ENCODE measurements at regions not wholly inside any gene's neighbourhood (a gene's known extent, or its start where the extent isn't known, plus 50 kb on each side); places are given as distances from the start of the nearest gene placed in this dataset. TPM values are rescaled to one million over a fixed set of nuclear protein-coding genes. Genes with fewer than 3 reads are reported as not detected.

DNA sequence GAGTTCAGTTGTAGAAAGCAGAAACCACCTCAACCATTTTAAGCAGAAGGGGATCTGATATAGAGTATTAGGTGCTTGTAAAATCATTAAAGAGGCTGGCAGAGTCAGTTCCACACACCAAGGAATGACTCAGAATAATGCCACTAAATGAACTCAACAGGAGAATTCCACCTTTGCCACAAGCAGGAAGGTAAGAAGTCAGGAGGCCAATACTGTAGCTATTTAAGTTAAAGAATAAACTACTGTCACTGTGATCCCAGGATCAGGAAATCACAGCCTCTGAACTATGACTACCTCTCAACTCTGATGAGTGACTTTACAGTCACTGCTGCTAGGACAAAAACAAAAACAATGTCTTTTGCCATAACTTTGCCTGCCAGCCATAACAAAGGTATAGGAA lies 52.5 kb upstream of the PRMT6 start:
- Histone ChIP-seq H3K4me1 (ENCODE audit: control insufficient read depth in 2 of 2, insufficient read depth in 2 of 2, low read length in 2 of 2) (no peaks in the 10 kb centered on the region), H2AFZ (ENCODE audit: insufficient read depth, low read depth, low read length, poor library complexity, severe bottlenecking) (no peak overlapping the region), H3K9ac (ENCODE audit: low read length) (no peak overlapping the region), H3K9me3 (ENCODE audit: control extremely low read depth in 1 of 3, control insufficient read depth in 2 of 3, insufficient read depth in 1 of 3, low read length in 2 of 3) (no peaks in the 10 kb centered on the region), H3K4me3 (ENCODE audit: control extremely low read depth in 1 of 5, extremely low read depth in 1 of 5, insufficient read depth in 1 of 5, low read depth in 2 of 5, low read length in 4 of 5) (no peak overlapping the region), H3K4me2 (replicated peaks; ENCODE audit: low read depth, low read length, poor library complexity, severe bottlenecking) (no peak overlapping the region), H3K79me2 (ENCODE audit: control insufficient read depth, insufficient read depth, low read length) (no peaks in the 10 kb centered on the region), H3K27me3 (replicated peaks in 1 of 4; ENCODE audit: control extremely low read depth in 1 of 4, control insufficient read depth in 3 of 4, insufficient read depth in 4 of 4, low read length in 3 of 4) (no peaks in the 10 kb centered on the region), H4K20me1 (ENCODE audit: control insufficient read depth, insufficient read depth, low read length, poor library complexity, severe bottlenecking) (no peaks in the 10 kb centered on the region), H3K27ac (ENCODE audit: low read length in 2 of 2) (no peak overlapping the region), H3K36me3 (replicated peaks in 1 of 2; ENCODE audit: control extremely low read depth in 1 of 2, control insufficient read depth in 1 of 2, extremely low read depth in 1 of 2, insufficient read depth in 2 of 2, low read length in 1 of 2) (no peaks in the 10 kb centered on the region)
- H3K4me1 Mint-ChIP-seq, result no peaks in the 10 kb centered on the region
- POLR2A ChIA-PET, result no interaction called here
- H3K27ac Mint-ChIP-seq, result no peak overlapping the region
- no peak overlapping the region for H3K4me3 Mint-ChIP-seq
- intact Hi-C loops (cut with micrococcal nuclease), result no loop called here
- CTCF ChIA-PET, result no interaction called here
- peaks cover 4% of the 10 kb centered on the region for H3K27me3 Mint-ChIP-seq
- ATAC-seq (ENCODE audit: low read depth) (no peak), DNase-seq (no peak)
- H3K9me3 Mint-ChIP-seq (ENCODE audit: insufficient read depth), result no peaks in the 10 kb centered on the region
- no peak for TF ChIP-seq EZH2 (IDR thresholded peaks at IDR 0.05; ENCODE audit: borderline replicate concordance, insufficient read depth, low read depth, low read length, poor library complexity, severe bottlenecking)
- TF ChIP-seq, protein P1, sequence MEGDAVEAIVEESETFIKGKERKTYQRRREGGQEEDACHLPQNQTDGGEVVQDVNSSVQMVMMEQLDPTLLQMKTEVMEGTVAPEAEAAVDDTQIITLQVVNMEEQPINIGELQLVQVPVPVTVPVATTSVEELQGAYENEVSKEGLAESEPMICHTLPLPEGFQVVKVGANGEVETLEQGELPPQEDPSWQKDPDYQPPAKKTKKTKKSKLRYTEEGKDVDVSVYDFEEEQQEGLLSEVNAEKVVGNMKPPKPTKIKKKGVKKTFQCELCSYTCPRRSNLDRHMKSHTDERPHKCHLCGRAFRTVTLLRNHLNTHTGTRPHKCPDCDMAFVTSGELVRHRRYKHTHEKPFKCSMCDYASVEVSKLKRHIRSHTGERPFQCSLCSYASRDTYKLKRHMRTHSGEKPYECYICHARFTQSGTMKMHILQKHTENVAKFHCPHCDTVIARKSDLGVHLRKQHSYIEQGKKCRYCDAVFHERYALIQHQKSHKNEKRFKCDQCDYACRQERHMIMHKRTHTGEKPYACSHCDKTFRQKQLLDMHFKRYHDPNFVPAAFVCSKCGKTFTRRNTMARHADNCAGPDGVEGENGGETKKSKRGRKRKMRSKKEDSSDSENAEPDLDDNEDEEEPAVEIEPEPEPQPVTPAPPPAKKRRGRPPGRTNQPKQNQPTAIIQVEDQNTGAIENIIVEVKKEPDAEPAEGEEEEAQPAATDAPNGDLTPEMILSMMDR (IDR thresholded peaks at IDR 0.05), result no peak

DNA sequence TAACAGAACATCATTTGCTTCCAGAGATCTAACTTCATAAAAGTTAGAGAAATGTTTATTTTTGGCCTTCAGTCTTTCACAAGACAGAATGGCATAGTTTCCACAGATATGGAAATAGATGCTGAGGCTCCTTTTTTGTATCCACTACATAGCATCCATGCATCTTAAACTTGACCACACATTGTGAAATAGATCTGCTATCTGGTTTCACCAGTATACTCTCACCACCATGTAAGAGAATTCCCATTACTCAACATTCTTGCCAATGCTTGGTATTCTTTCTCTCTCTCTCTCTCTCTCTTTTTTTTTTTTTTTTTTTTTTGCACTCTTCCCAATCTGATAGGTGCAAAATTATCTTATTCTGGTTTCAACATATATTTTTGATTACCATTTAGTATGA lies 52.1 kb upstream of the PRMT6 start:
- no peaks in the 10 kb centered on the region for H3K27me3 ChIP-seq (replicated peaks in 1 of 4; ENCODE audit: control extremely low read depth in 1 of 4, control insufficient read depth in 3 of 4, insufficient read depth in 4 of 4, low read length in 3 of 4)
- no peaks in the 10 kb centered on the region for H3K4me1 ChIP-seq (ENCODE audit: control insufficient read depth in 2 of 2, insufficient read depth in 2 of 2, low read length in 2 of 2)
- no peak overlapping the region for H3K27ac ChIP-seq (ENCODE audit: low read length in 2 of 2)
- TF ChIP-seq EZH2 (IDR thresholded peaks at IDR 0.05; ENCODE audit: borderline replicate concordance, insufficient read depth, low read depth, low read length, poor library complexity, severe bottlenecking), result no peak
- TF ChIP-seq, protein P1 (IDR thresholded peaks at IDR 0.05), result no peak
- no peak overlapping the region for H3K4me3 ChIP-seq (ENCODE audit: control extremely low read depth in 1 of 5, extremely low read depth in 1 of 5, insufficient read depth in 1 of 5, low read depth in 2 of 5, low read length in 4 of 5)
- Mint-ChIP-seq H3K4me3 (no peak overlapping the region), H3K27ac (no peak overlapping the region), H3K4me1 (no peaks in the 10 kb centered on the region), H3K9me3 (ENCODE audit: insufficient read depth) (no peaks in the 10 kb centered on the region), H3K27me3 (peaks cover 4% of the 10 kb centered on the region)
- POLR2A ChIA-PET, result no interaction called here
- no peaks in the 10 kb centered on the region for H3K79me2 ChIP-seq (ENCODE audit: control insufficient read depth, insufficient read depth, low read length)
- DNase-seq (no peak), ATAC-seq (ENCODE audit: low read depth) (no peak)
- H3K9me3 ChIP-seq (ENCODE audit: control extremely low read depth in 1 of 3, control insufficient read depth in 2 of 3, insufficient read depth in 1 of 3, low read length in 2 of 3), result no peaks in the 10 kb centered on the region
- no peak overlapping the region for H2AFZ ChIP-seq (ENCODE audit: insufficient read depth, low read depth, low read length, poor library complexity, severe bottlenecking)
- no peaks in the 10 kb centered on the region for H3K36me3 ChIP-seq (replicated peaks in 1 of 2; ENCODE audit: control extremely low read depth in 1 of 2, control insufficient read depth in 1 of 2, extremely low read depth in 1 of 2, insufficient read depth in 2 of 2, low read length in 1 of 2)
- H4K20me1 ChIP-seq (ENCODE audit: control insufficient read depth, insufficient read depth, low read length, poor library complexity, severe bottlenecking), result no peaks in the 10 kb centered on the region
- H3K9ac ChIP-seq (ENCODE audit: low read length), result no peak overlapping the region
- intact Hi-C loops (cut with micrococcal nuclease), result no loop called here
- H3K4me2 ChIP-seq (replicated peaks; ENCODE audit: low read depth, low read length, poor library complexity, severe bottlenecking), result no peak overlapping the region
- CTCF ChIA-PET, result no interaction called here

Small RNAs in the stretch of these regions (small RNA-seq; reads per million reads assigned to genes)
- gene AL596327.1 (ENCODE audit: insufficient read length, low read depth, low replicate concordance) (not detected), gene SEPT2P1 (ENCODE audit: insufficient read length, low read depth, low replicate concordance) (not detected)
